Stimulated activated CD4-positive, alpha-beta T cell treated with anti-CD3 and anti-CD28 coated beads, Interleukin-4, amount 100 ng/mL, for 1 hour (primary cell): ENCODE measurements at regions not wholly inside any gene's neighbourhood (a gene's known extent, or its start where the extent isn't known, plus 50 kb on each side); places are given as distances from the start of the nearest gene placed in this dataset.

Experiments used
- DNase-seq: peaks from one replicate; pipeline ENCODE4 v3.0.0-alpha.2; 2020

- no peak for DNase-seq
These were observed 121.6 kb downstream of the VAPA start for GRCh38 chr18:10035281-10035991.

- no peak for DNase-seq
These were observed 122.7 kb downstream of the VAPA start for GRCh38 chr18:10036479-10036878.

- DNase-seq: no peak
These were observed 123.4 kb downstream of the VAPA start for GRCh38 chr18:10037181-10037580.

GRCh38 chr18:10038268-10038667, 124.5 kb downstream of the VAPA start:
- DNase-seq: no peak

GRCh38 chr18:10040287-10041011, 126.6 kb downstream of the VAPA start:
- DNase-seq: no peak

GRCh38 chr18:10041180-10041579, 127.4 kb downstream of the VAPA start:
- DNase-seq: no peak

GRCh38 chr18:10042492-10042891, 128.7 kb downstream of the VAPA start:
- no peak for DNase-seq

GRCh38 chr18:10044054-10044453, 130.2 kb downstream of the VAPA start:
- DNase-seq: no peak

- no peak for DNase-seq
These were observed 131.6 kb downstream of the VAPA start for GRCh38 chr18:10045296-10045891.

GRCh38 chr18:10046178-10046807, 132.5 kb downstream of the VAPA start:
- no peak for DNase-seq

- DNase-seq: no peak
These were observed 133.4 kb downstream of the VAPA start for GRCh38 chr18:10047237-10047636.

- DNase-seq: no peak
These were observed 135.9 kb downstream of the VAPA start for GRCh38 chr18:10049747-10050146.

GRCh38 chr18:10050956-10051355, 137.1 kb downstream of the VAPA start:
- DNase-seq: no peak

- no peak for DNase-seq
These were observed 138.2 kb downstream of the VAPA start for GRCh38 chr18:10051877-10052631.

GRCh38 chr18:10052871-10053270, 139.1 kb downstream of the VAPA start:
- DNase-seq: no peak

GRCh38 chr18:10053861-10054260, 140.0 kb downstream of the VAPA start:
- DNase-seq: no peak

- DNase-seq: no peak
These were observed 140.6 kb downstream of the VAPA start for GRCh38 chr18:10054366-10054765.

GRCh38 chr18:10055125-10055750, 141.4 kb downstream of the VAPA start:
- DNase-seq: no peak

- no peak for DNase-seq
These were observed 142.7 kb downstream of the VAPA start for GRCh38 chr18:10056506-10056905.

- DNase-seq: no peak
These were observed 143.6 kb downstream of the VAPA start for GRCh38 chr18:10057401-10057893.

- no peak for DNase-seq
These were observed 144.3 kb downstream of the VAPA start for GRCh38 chr18:10057894-10058791.
